HG02610 (cell line): ENCODE measurements at regions not wholly inside any gene's neighbourhood (a gene's known extent, or its start where the extent isn't known, plus 50 kb on each side); places are given as distances from the start of the nearest gene placed in this dataset.

Source experiments
- ATAC-seq: cut with Tn5 transposase; IDR thresholded peaks from one replicate; pipeline ENCODE4 v1.9.1; 2021; ENCODE audit warnings: mild to moderate bottlenecking, moderate library complexity; ENCODE audit not compliant: unreplicated experiment

- ATAC-seq = peak; percentile 6
Observed at GRCh38 chr3:5270666-5271371, 83.3 kb downstream of the EDEM1 start.

- peak; percentile 88 for ATAC-seq
Observed at GRCh38 chr3:5271372-5271683, 83.8 kb downstream of the EDEM1 start.

GRCh38 chr3:5272387-5272786 lies 84.9 kb downstream of the EDEM1 start:
- no peak for ATAC-seq

- no peak for ATAC-seq
Observed at GRCh38 chr3:5274091-5274490, 86.6 kb downstream of the EDEM1 start.

GRCh38 chr3:5275529-5275928 lies 88.0 kb downstream of the EDEM1 start:
- ATAC-seq = no peak

- ATAC-seq = no peak
Observed at GRCh38 chr3:5276934-5277333, 89.4 kb downstream of the EDEM1 start.

- ATAC-seq = no peak
Observed at GRCh38 chr3:5277612-5278236, 90.2 kb downstream of the EDEM1 start.

- ATAC-seq = no peak
Observed at GRCh38 chr3:5278666-5279065, 91.2 kb downstream of the EDEM1 start.

- no peak for ATAC-seq
Observed at GRCh38 chr3:5282703-5283102, 95.2 kb downstream of the EDEM1 start.

GRCh38 chr3:5285439-5285838 lies 97.9 kb downstream of the EDEM1 start:
- no peak for ATAC-seq

GRCh38 chr3:5290915-5291314 lies 103.4 kb downstream of the EDEM1 start:
- no peak for ATAC-seq

GRCh38 chr3:5292512-5292911 lies 105.0 kb downstream of the EDEM1 start:
- ATAC-seq = no peak

- no peak for ATAC-seq
Observed at GRCh38 chr3:5293207-5293606, 105.7 kb downstream of the EDEM1 start.

- ATAC-seq = no peak
Observed at GRCh38 chr3:5294356-5294755, 106.8 kb downstream of the EDEM1 start.

GRCh38 chr3:5295191-5295690 lies 107.7 kb downstream of the EDEM1 start:
- ATAC-seq = no peak

- no peak for ATAC-seq
Observed at GRCh38 chr3:5296362-5296761, 108.9 kb downstream of the EDEM1 start.

GRCh38 chr3:5297895-5298294 lies 110.4 kb downstream of the EDEM1 start:
- ATAC-seq = peak; percentile 21

GRCh38 chr3:5298453-5298852 lies 110.9 kb downstream of the EDEM1 start:
- ATAC-seq = peak; percentile 99

GRCh38 chr3:5299161-5299560 lies 111.7 kb downstream of the EDEM1 start:
- ATAC-seq = no peak

- ATAC-seq = no peak
Observed at GRCh38 chr3:5300638-5301037, 113.1 kb downstream of the EDEM1 start.

GRCh38 chr3:5301651-5302297 lies 114.3 kb downstream of the EDEM1 start:
- no peak for ATAC-seq

GRCh38 chr3:5302661-5303060 lies 115.2 kb downstream of the EDEM1 start:
- no peak for ATAC-seq
